ENCODE measurements at regions not wholly inside any gene's neighbourhood (a gene's known extent, or its start where the extent isn't known, plus 50 kb on each side); places are given as distances from the start of the nearest gene placed in this dataset.

DNA sequence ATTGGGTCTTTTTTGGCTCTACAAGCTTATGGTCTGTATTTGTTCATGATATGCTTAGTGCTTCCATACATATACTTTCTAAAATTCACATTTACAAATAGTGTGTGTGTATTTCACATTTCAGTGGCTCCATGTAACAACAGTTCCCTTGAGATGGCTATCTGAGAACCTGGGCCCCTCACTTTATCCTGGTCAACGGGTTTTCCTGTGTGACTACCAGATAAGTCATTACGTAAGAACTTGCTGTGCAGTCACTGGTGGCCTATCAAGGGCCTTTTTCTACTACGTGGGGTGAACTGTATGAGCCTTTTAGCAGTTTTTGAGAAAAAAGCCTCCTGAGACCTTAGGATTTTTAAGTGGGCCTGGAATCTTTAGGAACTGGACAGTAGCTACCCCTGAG lies 454.1 kb downstream of the PCNX1 start:
- Histone ChIP-seq H2BK15ac (ENCODE audit: low read depth, low read length) (no peak overlapping the region), H3K23ac (ENCODE audit: insufficient read length, low read depth, low read length) (no peak overlapping the region), H3K79me1 (ENCODE audit: insufficient read depth, low read depth, low read length, poor library complexity, severe bottlenecking) (peaks cover 7% of the 10 kb centered on the region), H2BK20ac (ENCODE audit: low read depth, low read length, poor library complexity, severe bottlenecking) (no peak overlapping the region), H3K4me1 (ENCODE audit: insufficient read depth, low read length) (peaks cover 4% of the 10 kb centered on the region; the same call in 1 of the 2 replicates), H2AFZ (ENCODE audit: low read length) (no peak overlapping the region), H3K27me3 (ENCODE audit: insufficient read depth, low read length) (no peaks in the 10 kb centered on the region), H4K20me1 (ENCODE audit: control insufficient read depth, insufficient read depth, insufficient read length) (no peaks in the 10 kb centered on the region), H3K23me2 (ENCODE audit: insufficient read length, low read depth, low read length, poor library complexity, severe bottlenecking) (no peaks in the 10 kb centered on the region), H4K8ac (replicated peaks; ENCODE audit: insufficient read length, low read depth, low read length) (no peak overlapping the region), H3K9ac (ENCODE audit: extremely low read depth, insufficient read length, low read length) (no peak overlapping the region), H2BK120ac (ENCODE audit: low read depth, low read length, poor library complexity, severe bottlenecking) (no peak overlapping the region), H3K56ac (ENCODE audit: insufficient read length, low read depth, low read length) (no peak overlapping the region), H3K14ac (ENCODE audit: insufficient read depth, low read length) (no peak overlapping the region), H3K4ac (ENCODE audit: low read depth, low read length) (no peak overlapping the region), H3K18ac (ENCODE audit: insufficient read length, low read depth, low read length) (no peak overlapping the region), H2BK12ac (ENCODE audit: insufficient read length, low read depth, low read length) (no peak overlapping the region), H2BK5ac (ENCODE audit: insufficient read length, low read length) (no peak overlapping the region), H4K91ac (ENCODE audit: insufficient read length, low read depth, low read length) (no peak overlapping the region), H2AK5ac (ENCODE audit: insufficient read length, low read length) (no peak overlapping the region), H4K5ac (ENCODE audit: insufficient read length, low read depth, low read length) (no peak overlapping the region), H3K4me2 (ENCODE audit: insufficient read depth, insufficient read length, low read length) (no peak overlapping the region), H3T11ph (ENCODE audit: low read length) (no peak overlapping the region), H3K27ac (ENCODE audit: insufficient read length, low read depth, low read length) (no peak overlapping the region), H3K79me2 (ENCODE audit: insufficient read depth, low read length) (peaks cover 17% of the 10 kb centered on the region; the same call in 1 of the 2 replicates), H3K9me3 (ENCODE audit: control insufficient read depth, low read depth, low read length) (no peaks in the 10 kb centered on the region)
- no peak overlapping the region; a peak in 1 of 7 replicates for H3K27ac Mint-ChIP-seq
- peaks cover 11 to 19% of the 10 kb centered on the region in 2 experiments for H3K4me1 Mint-ChIP-seq
- no peaks in the 10 kb centered on the region for H3K27me3 Mint-ChIP-seq (ENCODE audit: low read depth)
- peaks cover 0 to 4% (median 1%) of the 10 kb centered on the region in 3 experiments; a peak in 2 of 7 replicates for H3K36me3 Mint-ChIP-seq (ENCODE audit: insufficient read depth in 1 of 3, low read depth in 3 of 3)
- no peak overlapping the region for H3K4me3 Mint-ChIP-seq
- TF ChIP-seq, protein P1, sequence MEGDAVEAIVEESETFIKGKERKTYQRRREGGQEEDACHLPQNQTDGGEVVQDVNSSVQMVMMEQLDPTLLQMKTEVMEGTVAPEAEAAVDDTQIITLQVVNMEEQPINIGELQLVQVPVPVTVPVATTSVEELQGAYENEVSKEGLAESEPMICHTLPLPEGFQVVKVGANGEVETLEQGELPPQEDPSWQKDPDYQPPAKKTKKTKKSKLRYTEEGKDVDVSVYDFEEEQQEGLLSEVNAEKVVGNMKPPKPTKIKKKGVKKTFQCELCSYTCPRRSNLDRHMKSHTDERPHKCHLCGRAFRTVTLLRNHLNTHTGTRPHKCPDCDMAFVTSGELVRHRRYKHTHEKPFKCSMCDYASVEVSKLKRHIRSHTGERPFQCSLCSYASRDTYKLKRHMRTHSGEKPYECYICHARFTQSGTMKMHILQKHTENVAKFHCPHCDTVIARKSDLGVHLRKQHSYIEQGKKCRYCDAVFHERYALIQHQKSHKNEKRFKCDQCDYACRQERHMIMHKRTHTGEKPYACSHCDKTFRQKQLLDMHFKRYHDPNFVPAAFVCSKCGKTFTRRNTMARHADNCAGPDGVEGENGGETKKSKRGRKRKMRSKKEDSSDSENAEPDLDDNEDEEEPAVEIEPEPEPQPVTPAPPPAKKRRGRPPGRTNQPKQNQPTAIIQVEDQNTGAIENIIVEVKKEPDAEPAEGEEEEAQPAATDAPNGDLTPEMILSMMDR (conservative IDR thresholded peaks at IDR 0.05), result no peak
- no peak for DNase-seq
- no peaks in the 10 kb centered on the region; a peak in 1 of 5 replicates for H3K9me3 Mint-ChIP-seq
- no CpG with 5 or more reads among the region's 3 CpGs for WGBS (ENCODE audit: extremely low coverage, insufficient read length, low lambda C conversion rate)
